NCI-H1092 (cell line): ENCODE measurements at regions not wholly inside any gene's neighbourhood (a gene's known extent, or its start where the extent isn't known, plus 50 kb on each side); places are given as distances from the start of the nearest gene placed in this dataset.
"Not testable (repeated sequence)": the region's sequence is repeated elsewhere in the genome, so short reads cannot be mapped to it uniquely, and the experiment has no call there.

Experiments
- DNase-seq: peaks from one replicate; lab custom pipeline; 2025; lab: John Stamatoyannopoulos, UW

DNA sequence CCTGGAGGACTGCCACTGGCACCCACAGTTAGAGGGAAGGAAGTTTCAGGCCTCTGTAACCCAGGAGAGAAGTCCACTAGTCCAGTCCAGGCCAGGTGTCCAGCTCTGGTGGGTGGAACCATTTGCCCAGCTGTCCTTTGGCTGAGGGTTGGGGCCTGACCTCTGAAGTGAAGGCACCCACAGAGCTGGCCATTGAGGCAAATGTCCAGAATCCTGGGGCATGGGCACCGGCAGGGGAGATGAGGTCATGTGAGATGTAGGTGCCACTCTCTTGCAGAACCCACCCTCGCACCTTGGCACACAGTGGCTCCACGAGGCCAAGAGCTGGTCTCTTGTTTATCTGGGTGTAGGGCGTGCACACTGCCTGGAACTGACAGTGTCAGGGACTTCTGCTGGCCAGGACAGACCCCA is 162.8 kb downstream of the SMAD6 start:
- DNase-seq, result no peak

DNA sequence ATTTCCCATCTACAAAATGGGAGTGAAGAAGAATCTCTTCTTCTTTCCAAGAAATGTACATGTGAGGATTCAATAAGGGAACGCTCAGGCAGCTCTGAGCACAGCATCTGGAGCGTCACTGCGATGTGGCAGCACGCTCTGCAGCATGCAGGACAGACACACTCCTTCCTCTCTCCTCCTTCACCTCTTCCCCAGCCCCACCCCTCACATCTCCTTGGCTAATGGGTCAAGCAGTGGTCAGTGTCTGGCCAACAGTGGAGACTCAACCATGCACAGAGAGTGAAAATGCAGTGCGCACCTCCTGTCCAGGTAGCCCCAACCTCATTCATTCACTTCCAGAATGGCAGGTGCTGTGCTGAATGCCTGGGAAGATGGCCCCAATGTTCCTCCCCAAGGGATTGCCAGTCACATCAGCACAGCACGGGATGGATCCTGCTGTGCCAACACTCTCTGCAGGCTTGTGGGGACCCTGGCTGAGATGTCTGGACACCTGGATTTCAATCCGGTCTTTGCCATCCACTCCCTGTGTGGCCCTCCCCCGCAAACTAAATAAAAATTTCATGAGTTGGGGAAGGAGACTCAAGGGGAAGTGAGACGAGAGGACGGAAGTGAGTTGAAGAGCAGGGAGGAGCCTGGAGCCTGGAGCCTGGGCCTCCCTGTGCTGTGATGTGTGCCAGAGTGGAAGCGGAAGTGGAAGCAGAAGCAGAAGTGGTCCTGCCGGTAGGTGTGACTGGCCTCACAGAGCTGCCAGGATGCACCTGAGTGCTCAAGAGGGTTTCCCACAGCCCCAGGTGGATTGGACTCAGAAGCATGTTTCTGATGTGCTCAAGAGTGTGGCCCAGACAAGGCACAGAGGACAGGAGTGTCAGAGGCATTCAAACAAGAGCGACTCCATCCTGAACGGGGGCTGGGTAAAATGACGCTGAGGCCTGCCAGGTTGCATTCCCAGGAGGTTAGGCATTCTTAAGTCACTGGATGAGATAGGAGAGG is 163.9 kb downstream of the SMAD6 start:
- DNase-seq, result no peak

- no peak for DNase-seq
Measured at GRCh38 chr15:66866656-66867055, 164.6 kb downstream of the SMAD6 start.

DNA sequence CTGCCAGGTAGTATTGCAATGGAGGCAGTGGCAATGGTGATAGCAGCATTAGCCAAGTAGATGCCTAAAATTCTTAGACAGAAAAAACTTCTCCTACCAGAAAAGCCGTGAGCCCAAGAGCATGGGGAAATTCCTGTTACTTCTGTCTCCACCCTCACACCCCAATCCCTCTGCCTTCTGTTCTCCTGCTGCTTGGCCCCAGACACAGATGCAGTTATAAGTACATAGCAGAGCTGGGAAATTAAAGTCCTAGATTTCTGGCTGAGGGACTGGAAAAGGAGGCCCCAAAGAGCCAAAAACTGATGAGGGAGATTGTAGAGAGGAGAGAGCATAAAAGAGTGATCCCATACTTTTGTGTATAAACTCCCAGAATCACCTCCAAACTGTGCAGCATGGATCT is 166.9 kb downstream of the SMAD6 start:
- DNase-seq, result no peak

DNA sequence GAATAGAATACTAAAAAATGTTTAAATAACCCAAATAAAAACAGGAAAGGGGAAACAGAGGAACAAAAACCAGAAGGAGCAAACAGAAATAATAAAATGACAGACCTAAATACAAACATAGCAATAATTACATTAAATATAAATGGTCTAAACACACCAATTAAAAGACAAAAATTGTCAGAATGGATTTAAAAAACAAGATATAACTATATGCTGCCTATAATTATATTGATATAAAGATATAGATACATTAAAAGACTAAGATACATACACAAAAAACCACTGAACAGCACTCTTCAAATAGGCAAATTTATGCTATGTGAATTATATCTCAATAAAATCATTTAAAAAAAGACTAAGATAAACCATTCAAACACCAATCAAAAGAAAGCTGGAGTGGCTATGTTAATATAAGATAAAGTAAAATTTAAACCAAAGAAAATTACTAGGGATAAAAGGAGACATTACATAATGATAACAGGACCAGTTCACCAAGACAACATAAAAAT is 168.9 kb downstream of the SMAD6 start:
- no peak for DNase-seq

- no peak for DNase-seq
Measured at GRCh38 chr15:66872405-66872804, 170.4 kb downstream of the SMAD6 start.

- DNase-seq, result not testable (repeated sequence)
Measured at GRCh38 chr15:66873331-66873730, 171.3 kb downstream of the SMAD6 start.

- DNase-seq, result no peak
Measured at GRCh38 chr15:66873856-66874255, 171.8 kb downstream of the SMAD6 start.

DNA sequence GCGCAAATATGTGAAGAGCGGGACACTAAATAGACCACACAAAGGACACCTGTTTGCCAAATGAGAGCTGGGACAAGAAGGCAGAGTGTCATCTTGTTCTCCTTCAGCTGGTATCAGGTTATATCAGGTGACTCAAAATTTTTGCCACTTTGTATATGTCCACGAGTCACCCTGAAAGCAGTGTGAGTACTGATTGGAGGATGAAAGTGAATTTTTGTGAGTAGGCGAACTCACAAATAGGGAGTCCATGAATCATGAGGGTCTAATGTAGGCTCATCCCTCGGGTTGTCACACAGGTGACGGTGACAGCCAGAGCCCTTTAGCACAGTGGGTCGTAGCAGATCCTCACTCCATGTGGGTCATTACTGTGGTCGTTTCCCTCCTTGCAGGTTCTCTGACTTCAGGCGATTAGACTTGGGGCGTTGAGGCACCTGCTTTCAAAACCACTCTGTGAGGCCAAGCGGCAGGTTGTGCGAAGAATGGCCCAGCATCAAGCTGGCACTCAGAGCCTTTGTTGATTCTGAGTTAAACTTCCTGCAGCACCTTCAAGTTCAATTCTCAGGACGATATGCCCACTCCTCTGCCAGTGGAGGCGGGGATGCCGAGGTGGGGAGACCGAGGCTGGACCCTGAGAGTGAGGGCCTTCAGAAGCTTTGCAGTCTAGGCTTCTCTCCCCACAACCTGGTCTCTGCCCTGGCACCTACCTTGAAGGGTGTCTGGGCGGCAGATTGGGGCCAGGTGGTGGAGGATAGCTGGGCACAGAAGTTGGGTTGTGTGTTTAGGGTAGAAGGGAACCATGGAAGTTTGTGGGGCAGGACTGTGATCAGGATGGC is 173.8 kb downstream of the SMAD6 start:
- DNase-seq, result no peak

GRCh38 chr15:66876421-66876730 is 174.3 kb downstream of the SMAD6 start:
- DNase-seq, result no peak

DNA sequence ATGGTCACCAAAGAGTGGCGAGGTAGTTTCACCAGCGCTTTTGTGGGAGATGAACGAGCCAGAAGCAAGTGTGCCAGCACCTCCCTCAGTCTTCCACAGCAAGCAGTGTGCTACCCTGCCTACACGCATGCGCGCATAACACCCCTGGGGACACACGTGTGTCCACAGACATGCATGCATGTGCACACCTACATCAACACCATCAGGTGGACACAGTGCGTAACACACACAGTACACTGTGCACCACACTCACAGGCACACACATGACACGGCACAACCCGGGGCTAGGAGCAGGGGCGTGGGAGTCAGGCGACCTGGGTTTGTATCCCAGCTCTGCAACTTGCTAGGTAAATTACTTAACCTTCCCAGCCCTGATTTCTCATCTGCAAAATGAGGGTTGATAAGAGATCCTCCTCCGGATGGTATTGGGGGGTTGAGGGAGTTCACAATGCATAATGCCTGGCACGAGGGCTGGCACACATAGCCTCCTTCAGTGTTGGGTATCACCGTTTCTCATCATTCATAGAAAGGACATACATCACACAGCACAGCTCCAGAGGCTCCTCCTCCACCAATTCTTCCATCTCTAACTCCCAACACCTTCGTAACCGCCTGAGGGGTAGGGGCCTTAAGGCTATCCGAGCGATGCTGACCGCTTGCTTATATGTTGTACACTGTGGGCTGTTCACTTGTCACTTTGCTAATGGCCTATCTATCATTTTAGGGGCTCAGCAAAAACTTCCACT is 174.9 kb downstream of the SMAD6 start:
- no peak for DNase-seq

GRCh38 chr15:66877477-66878271 is 175.6 kb downstream of the SMAD6 start:
- DNase-seq, result no peak

DNA sequence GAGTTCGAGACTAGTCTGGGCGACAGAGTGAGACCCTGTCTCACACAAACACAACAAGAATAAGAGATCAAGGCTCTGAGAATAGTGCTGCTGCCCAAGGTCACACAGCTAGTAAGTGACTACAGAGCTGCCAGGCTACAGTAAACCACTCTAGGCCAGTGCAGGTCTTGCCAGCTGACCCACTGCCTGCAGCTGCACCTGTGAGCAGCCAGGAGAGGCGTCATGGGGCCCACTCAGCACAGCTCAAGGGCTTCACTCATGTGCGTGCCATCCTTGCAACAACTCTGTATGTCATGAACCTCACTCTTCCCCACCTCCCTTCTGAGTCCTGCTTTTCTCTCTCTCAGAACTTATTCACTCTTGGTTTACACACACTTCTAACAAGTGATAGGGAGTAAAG is 176.7 kb downstream of the SMAD6 start:
- peak; percentile 11 for DNase-seq

GRCh38 chr15:66879531-66880368 is 177.7 kb downstream of the SMAD6 start:
- no peak for DNase-seq

DNA sequence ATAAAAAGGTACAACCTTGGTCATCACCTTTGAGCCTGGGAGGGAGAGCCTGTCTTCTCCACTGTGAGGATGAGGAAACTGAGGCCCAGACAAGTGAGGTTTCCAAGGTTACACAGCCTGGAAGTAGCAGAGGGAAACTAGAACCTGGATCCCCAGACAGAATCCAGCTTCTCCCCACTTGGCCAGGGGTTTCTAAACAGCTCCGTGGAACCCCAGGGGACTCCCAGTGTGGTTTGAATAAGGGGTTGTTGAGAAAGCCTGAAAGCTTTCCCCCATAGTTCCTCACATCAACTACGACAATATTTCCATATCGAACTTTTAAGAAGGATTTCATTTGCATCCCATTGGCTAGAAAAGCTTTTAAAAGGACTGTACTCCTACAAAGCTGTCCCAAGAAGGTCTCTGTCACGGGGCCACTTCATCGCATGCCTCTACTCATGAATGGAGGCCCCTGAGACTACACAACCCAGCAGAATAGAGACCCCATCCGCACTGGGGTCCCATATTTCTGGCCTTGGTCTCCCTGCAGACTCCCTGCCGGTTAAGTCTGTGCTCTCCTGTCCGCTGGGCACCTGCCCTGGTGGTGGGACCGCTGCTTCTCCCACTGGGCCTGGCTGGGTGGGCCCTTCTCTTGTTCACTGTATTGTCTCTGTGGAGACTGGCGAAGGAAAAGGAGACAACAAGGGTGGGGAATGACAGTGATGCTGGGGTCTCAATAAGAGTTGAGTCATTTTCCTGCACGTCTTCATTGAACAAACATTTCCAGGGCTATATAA is 178.5 kb downstream of the SMAD6 start:
- DNase-seq, result no peak

DNA sequence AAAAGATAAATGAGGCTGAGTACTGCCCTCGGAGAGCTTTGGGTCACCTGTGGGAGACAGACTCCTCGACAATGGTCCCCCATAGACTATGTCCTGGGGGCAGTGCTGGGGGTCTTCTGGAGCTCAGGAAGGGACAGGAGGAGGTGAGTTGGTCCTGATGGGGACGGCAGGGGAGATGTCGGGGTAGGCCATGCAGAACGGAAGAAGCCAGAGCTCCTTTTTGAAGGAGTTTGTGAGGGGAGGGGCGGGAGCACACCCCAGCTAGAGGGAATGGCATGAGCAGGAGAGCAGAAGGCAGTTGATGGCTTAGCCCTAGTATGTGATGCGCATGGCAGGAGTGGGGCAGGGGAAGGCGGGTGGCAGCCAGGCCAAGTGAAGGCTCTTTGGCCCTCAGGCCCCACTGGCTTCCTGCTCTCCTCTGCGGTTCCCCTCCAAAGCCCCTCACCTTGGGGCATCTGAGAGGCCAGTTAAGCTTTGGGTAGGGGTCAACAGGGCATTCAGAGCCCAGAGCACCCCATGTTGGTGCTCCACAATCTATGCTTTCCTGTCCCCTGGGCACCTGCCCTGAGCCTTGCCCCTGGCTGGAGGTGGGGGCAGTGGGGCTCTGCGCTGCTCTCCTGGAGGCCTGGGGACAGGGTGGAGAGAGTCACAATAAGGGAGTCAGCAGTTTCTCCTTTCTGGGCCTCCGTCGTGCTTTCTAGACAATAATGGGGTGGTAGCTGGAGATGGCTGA is 179.3 kb downstream of the SMAD6 start:
- DNase-seq, result no peak

- no peak for DNase-seq
Measured at GRCh38 chr15:66882251-66883020, 180.4 kb downstream of the SMAD6 start.

- no peak for DNase-seq
Measured at GRCh38 chr15:66883284-66883911, 181.4 kb downstream of the SMAD6 start.
